DMS53 treated with DMSO at 0.1 percent for 48 hours (cell line): ENCODE measurements at regions not wholly inside any gene's neighbourhood (a gene's known extent, or its start where the extent isn't known, plus 50 kb on each side); places are given as distances from the start of the nearest gene placed in this dataset.

Source experiments
- DNase-seq: peaks from one replicate; lab custom pipeline; 2025; ENCODE audit not compliant: unreplicated experiment; lab: John Stamatoyannopoulos, UW

- DNase-seq: no peak
Measured at GRCh38 chr10:36332926-36333325, 690.8 kb upstream of the FZD8 start.

- no peak for DNase-seq
Measured at GRCh38 chr10:36331121-36331520, 689.0 kb upstream of the FZD8 start.

GRCh38 chr10:36325815-36326214 is 683.7 kb upstream of the FZD8 start:
- no peak for DNase-seq

GRCh38 chr10:36324831-36325230 is 682.7 kb upstream of the FZD8 start:
- DNase-seq: no peak

GRCh38 chr10:36313142-36313541 is 671.0 kb upstream of the FZD8 start:
- no peak for DNase-seq

- DNase-seq: no peak
Measured at GRCh38 chr10:36303896-36304295, 661.8 kb upstream of the FZD8 start.

GRCh38 chr10:36302086-36302485 is 660.0 kb upstream of the FZD8 start:
- DNase-seq: no peak

GRCh38 chr10:36301539-36301938 is 659.4 kb upstream of the FZD8 start:
- DNase-seq: no peak

- no peak for DNase-seq
Measured at GRCh38 chr10:36301139-36301538, 659.0 kb upstream of the FZD8 start.

- DNase-seq: no peak
Measured at GRCh38 chr10:36283827-36284226, 641.7 kb upstream of the FZD8 start.

- no peak for DNase-seq
Measured at GRCh38 chr10:36281831-36282331, 639.8 kb upstream of the FZD8 start.

- no peak for DNase-seq
Measured at GRCh38 chr10:36280890-36281499, 638.9 kb upstream of the FZD8 start.

- DNase-seq: no peak
Measured at GRCh38 chr10:36280321-36280741, 638.2 kb upstream of the FZD8 start.

GRCh38 chr10:36278176-36278575 is 636.1 kb upstream of the FZD8 start:
- DNase-seq: no peak

- DNase-seq: no peak
Measured at GRCh38 chr10:36277459-36277858, 635.4 kb upstream of the FZD8 start.

GRCh38 chr10:36271627-36272340 is 629.7 kb upstream of the FZD8 start:
- DNase-seq: no peak

- no peak for DNase-seq
Measured at GRCh38 chr10:36269222-36269621, 627.1 kb upstream of the FZD8 start.

- no peak for DNase-seq
Measured at GRCh38 chr10:36266923-36267322, 624.8 kb upstream of the FZD8 start.

- DNase-seq: no peak
Measured at GRCh38 chr10:36265741-36266140, 623.6 kb upstream of the FZD8 start.

- DNase-seq: no peak
Measured at GRCh38 chr10:36263871-36264270, 621.8 kb upstream of the FZD8 start.

GRCh38 chr10:36256948-36257356 is 614.9 kb upstream of the FZD8 start:
- no peak for DNase-seq

- DNase-seq: no peak
Measured at GRCh38 chr10:36256166-36256565, 614.1 kb upstream of the FZD8 start.

- no peak for DNase-seq
Measured at GRCh38 chr10:36254199-36254598, 612.1 kb upstream of the FZD8 start.
